ENCODE measurements at regions not wholly inside any gene's neighbourhood (a gene's known extent, or its start where the extent isn't known, plus 50 kb on each side); places are given as distances from the start of the nearest gene placed in this dataset.

DNA sequence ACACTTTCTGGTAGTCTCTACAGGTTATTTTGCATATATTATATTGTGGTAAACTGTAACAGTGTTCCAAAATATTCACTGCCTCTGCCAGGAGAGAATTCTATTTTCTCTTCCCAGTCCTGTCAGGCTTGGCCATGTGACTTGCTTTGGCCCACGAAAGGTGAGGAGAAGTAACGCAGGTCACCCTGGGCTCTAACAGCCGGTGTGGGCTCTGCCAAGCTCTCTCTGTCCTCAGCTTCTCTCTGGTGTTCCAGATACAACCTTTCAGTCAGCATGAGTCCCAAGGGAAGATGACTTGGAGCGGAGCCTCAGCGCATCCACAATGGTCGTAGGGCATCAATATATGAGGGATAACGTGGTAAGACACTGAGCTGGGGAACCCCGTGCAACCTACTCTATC is 113.0 kb upstream of the RREB1 start:
- TF ChIP-seq CTCF (IDR thresholded peaks at IDR 0.05; ENCODE audit: low read depth, low read length, missing input control) = no peak
- TF ChIP-seq, protein P1, sequence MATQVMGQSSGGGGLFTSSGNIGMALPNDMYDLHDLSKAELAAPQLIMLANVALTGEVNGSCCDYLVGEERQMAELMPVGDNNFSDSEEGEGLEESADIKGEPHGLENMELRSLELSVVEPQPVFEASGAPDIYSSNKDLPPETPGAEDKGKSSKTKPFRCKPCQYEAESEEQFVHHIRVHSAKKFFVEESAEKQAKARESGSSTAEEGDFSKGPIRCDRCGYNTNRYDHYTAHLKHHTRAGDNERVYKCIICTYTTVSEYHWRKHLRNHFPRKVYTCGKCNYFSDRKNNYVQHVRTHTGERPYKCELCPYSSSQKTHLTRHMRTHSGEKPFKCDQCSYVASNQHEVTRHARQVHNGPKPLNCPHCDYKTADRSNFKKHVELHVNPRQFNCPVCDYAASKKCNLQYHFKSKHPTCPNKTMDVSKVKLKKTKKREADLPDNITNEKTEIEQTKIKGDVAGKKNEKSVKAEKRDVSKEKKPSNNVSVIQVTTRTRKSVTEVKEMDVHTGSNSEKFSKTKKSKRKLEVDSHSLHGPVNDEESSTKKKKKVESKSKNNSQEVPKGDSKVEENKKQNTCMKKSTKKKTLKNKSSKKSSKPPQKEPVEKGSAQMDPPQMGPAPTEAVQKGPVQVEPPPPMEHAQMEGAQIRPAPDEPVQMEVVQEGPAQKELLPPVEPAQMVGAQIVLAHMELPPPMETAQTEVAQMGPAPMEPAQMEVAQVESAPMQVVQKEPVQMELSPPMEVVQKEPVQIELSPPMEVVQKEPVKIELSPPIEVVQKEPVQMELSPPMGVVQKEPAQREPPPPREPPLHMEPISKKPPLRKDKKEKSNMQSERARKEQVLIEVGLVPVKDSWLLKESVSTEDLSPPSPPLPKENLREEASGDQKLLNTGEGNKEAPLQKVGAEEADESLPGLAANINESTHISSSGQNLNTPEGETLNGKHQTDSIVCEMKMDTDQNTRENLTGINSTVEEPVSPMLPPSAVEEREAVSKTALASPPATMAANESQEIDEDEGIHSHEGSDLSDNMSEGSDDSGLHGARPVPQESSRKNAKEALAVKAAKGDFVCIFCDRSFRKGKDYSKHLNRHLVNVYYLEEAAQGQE (IDR thresholded peaks at IDR 0.05) = no peak
- no peak for TF ChIP-seq YY1 (IDR thresholded peaks at IDR 0.05)
- TF ChIP-seq EGR1 (IDR thresholded peaks at IDR 0.05; ENCODE audit: low read depth in 2 of 2) = no peak
- TF ChIP-seq, protein P2, sequence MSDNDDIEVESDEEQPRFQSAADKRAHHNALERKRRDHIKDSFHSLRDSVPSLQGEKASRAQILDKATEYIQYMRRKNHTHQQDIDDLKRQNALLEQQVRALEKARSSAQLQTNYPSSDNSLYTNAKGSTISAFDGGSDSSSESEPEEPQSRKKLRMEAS (IDR thresholded peaks at IDR 0.05) = no peak
- no peak for TF ChIP-seq RAD21 (IDR thresholded peaks at IDR 0.05)

Measured in liver (tissue), 3 donors.